GM12892 (cell line): ENCODE measurements at regions not wholly inside any gene's neighbourhood (a gene's known extent, or its start where the extent isn't known, plus 50 kb on each side); places are given as distances from the start of the nearest gene placed in this dataset.

ENCODE experiments used
- POLR2A ChIP-seq: IDR thresholded peaks from 2 replicates; pipeline ENCODE4 v1.6.1; 2011; ENCODE audit warnings: low read depth, low read length, control low read depth
- TAF1 ChIP-seq: IDR thresholded peaks from 2 replicates; pipeline ENCODE4 v1.6.1; 2011; ENCODE audit warnings: low read depth, mild to moderate bottlenecking, control low read depth, low read length, borderline replicate concordance

- TF ChIP-seq TAF1 (no peak), POLR2A (no peak)
These were observed 58.8 kb upstream of the CLDN14 start for GRCh38 chr21:36538761-36539160.
